GM21786 (cell line): ENCODE measurements at regions not wholly inside any gene's neighbourhood (a gene's known extent, or its start where the extent isn't known, plus 50 kb on each side); places are given as distances from the start of the nearest gene placed in this dataset.

ENCODE experiments used
- ATAC-seq: cut with Tn5 transposase; IDR thresholded peaks from one replicate; pipeline ENCODE4 v1.9.1; 2021; ENCODE audit not compliant: unreplicated experiment

- ATAC-seq: no peak
These were observed 84.1 kb upstream of the LINGO1 start for GRCh38 chr15:77716632-77717332.

- ATAC-seq: no peak
These were observed 83.1 kb upstream of the LINGO1 start for GRCh38 chr15:77715860-77716259.

- ATAC-seq: no peak
These were observed 82.3 kb upstream of the LINGO1 start for GRCh38 chr15:77715051-77715450.

GRCh38 chr15:77714555-77714954 lies 81.8 kb upstream of the LINGO1 start:
- no peak for ATAC-seq

- no peak for ATAC-seq
These were observed 81.3 kb upstream of the LINGO1 start for GRCh38 chr15:77714023-77714422.

GRCh38 chr15:77713281-77713680 lies 80.6 kb upstream of the LINGO1 start:
- no peak for ATAC-seq

- ATAC-seq: no peak
These were observed 79.7 kb upstream of the LINGO1 start for GRCh38 chr15:77712438-77712837.

- no peak for ATAC-seq
These were observed 77.9 kb upstream of the LINGO1 start for GRCh38 chr15:77710637-77711036.

GRCh38 chr15:77710206-77710605 lies 77.5 kb upstream of the LINGO1 start:
- ATAC-seq: no peak

- ATAC-seq: no peak
These were observed 76.6 kb upstream of the LINGO1 start for GRCh38 chr15:77709135-77709886.

GRCh38 chr15:77706482-77707244 lies 74.0 kb upstream of the LINGO1 start:
- ATAC-seq: no peak

GRCh38 chr15:77702211-77702957 lies 69.7 kb upstream of the LINGO1 start:
- ATAC-seq: no peak

- ATAC-seq: no peak
These were observed 65.8 kb upstream of the LINGO1 start for GRCh38 chr15:77698481-77698880.

- no peak for ATAC-seq
These were observed 65.2 kb upstream of the LINGO1 start for GRCh38 chr15:77697893-77698292.

- ATAC-seq: no peak
These were observed 64.2 kb upstream of the LINGO1 start for GRCh38 chr15:77696871-77697270.

- no peak for ATAC-seq
These were observed 63.4 kb upstream of the LINGO1 start for GRCh38 chr15:77695961-77696582.

GRCh38 chr15:77695548-77695947 lies 62.8 kb upstream of the LINGO1 start:
- ATAC-seq: no peak

- ATAC-seq: no peak
These were observed 60.9 kb upstream of the LINGO1 start for GRCh38 chr15:77693576-77693975.

- ATAC-seq: no peak
These were observed 59.9 kb upstream of the LINGO1 start for GRCh38 chr15:77692614-77693013.

- no peak for ATAC-seq
These were observed 58.9 kb upstream of the LINGO1 start for GRCh38 chr15:77691607-77692006.

- no peak for ATAC-seq
These were observed 57.1 kb upstream of the LINGO1 start for GRCh38 chr15:77689821-77690220.
